HUES64 (cell line): ENCODE measurements at regions not wholly inside any gene's neighbourhood (a gene's known extent, or its start where the extent isn't known, plus 50 kb on each side); places are given as distances from the start of the nearest gene placed in this dataset.

Experiments used
- H3K27ac ChIP-seq: 2 replicates; pipeline ENCODE4 v1.7.0; 2013; ENCODE audit warnings: low read depth, low read length, inconsistent platforms
- H3K27me3 ChIP-seq: 2 replicates; pipeline ENCODE4 v1.6.1; 2013; ENCODE audit warnings: mild to moderate bottlenecking, low read length; ENCODE audit not compliant: insufficient read depth
- H3K36me3 ChIP-seq: 2 replicates; pipeline ENCODE4 v1.6.1; 2013; ENCODE audit warnings: mild to moderate bottlenecking, low read length; ENCODE audit not compliant: insufficient read depth
- H3K4me1 ChIP-seq: 2 replicates; pipeline ENCODE4 v1.6.1; 2013; ENCODE audit warnings: mild to moderate bottlenecking, low read length, moderate library complexity; ENCODE audit not compliant: insufficient read depth
- H3K4me3 ChIP-seq: 2 replicates; pipeline ENCODE4 v1.5.1; 2013; ENCODE audit warnings: mild to moderate bottlenecking, low read length, moderate library complexity
- H3K9ac ChIP-seq: 2 replicates; pipeline ENCODE4 v1.6.1; 2013; ENCODE audit warnings: mild to moderate bottlenecking, low read depth, low read length
- H3K9me3 ChIP-seq: 2 replicates; pipeline ENCODE4 v1.6.1; 2013; ENCODE audit warnings: low read depth, low read length; ENCODE audit not compliant: insufficient read depth
- WGBS: fragments of 150-250, 120-280 bp; methylation state at CpG from one replicate; pipeline ENCODE4 v1.1.7; 2013; ENCODE audit warnings: missing lambda C conversion rate; 5-methylcytosine and 5-hydroxymethylcytosine counted together

- Histone ChIP-seq H3K4me1 (peaks cover 4% of the 10 kb centered on the region; the same call in 1 of the 2 replicates), H3K9ac (no peak overlapping the region), H3K9me3 (peaks cover 9% of the 10 kb centered on the region; the same call in 1 of the 2 replicates), H3K36me3 (no peaks in the 10 kb centered on the region), H3K27ac (no peak overlapping the region), H3K4me3 (no peak overlapping the region), H3K27me3 (no peaks in the 10 kb centered on the region)
Observed at GRCh38 chr2:67217398-67217797, 179.7 kb upstream of the ETAA1 start.

GRCh38 chr2:67218056-67218455 lies 179.1 kb upstream of the ETAA1 start:
- Histone ChIP-seq H3K9me3 (peaks cover 9% of the 10 kb centered on the region; the same call in 1 of the 2 replicates), H3K9ac (no peak overlapping the region), H3K4me1 (peaks cover 4% of the 10 kb centered on the region; the same call in 1 of the 2 replicates), H3K27ac (peak overlapping the region; percentile 34; the same call in 1 of the 2 replicates), H3K36me3 (no peaks in the 10 kb centered on the region), H3K4me3 (no peak overlapping the region), H3K27me3 (no peaks in the 10 kb centered on the region)
- 74% methylated on average over 2 of the region's 2 CpGs for WGBS

DNA sequence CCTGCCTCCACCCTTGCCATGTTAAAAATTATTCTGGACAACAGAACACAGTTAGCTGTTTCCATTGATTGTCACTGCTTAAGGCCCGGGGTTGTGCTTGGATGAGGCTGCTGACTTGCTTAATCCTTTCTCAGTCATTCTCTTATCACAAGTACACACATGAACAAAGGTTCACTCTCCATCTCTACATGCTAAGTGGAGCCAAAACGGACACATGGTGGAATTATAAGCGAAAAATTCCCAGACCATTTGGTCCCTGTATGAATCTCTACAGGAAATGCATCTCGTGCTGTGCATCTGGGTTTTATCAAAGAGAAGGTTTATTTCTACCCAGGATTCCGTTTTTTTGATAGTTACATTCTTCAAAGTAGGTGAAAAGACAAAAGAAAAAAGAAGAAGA lies 177.5 kb upstream of the ETAA1 start:
- Histone ChIP-seq H3K9me3 (peaks cover 9% of the 10 kb centered on the region; the same call in 1 of the 2 replicates), H3K4me1 (peaks cover 4% of the 10 kb centered on the region; the same call in 1 of the 2 replicates), H3K9ac (no peak overlapping the region), H3K4me3 (no peak overlapping the region), H3K36me3 (no peaks in the 10 kb centered on the region), H3K27me3 (no peaks in the 10 kb centered on the region), H3K27ac (no peak overlapping the region)
- WGBS = 95% methylated on average over 5 of the region's 5 CpGs

DNA sequence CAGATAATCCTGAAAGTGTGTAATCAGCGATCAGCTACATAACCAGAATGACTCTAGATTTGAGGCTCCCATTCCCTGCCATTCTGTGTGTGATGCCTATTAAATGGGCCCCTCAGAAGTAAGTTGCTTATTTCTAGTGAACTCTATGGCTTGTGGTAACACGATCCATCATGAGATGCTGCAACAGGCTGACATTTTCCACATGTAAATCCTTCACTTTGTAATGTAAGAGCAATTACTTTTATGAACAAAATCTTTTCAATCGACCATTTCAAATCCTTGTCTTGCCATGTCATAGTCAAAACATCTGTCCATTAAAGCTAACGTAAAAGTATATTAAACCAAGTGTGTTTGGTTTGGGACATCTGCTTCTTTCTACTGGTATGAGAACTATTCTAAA lies 175.9 kb upstream of the ETAA1 start:
- Histone ChIP-seq H3K4me3 (no peak overlapping the region), H3K27me3 (no peaks in the 10 kb centered on the region), H3K9ac (no peak overlapping the region), H3K36me3 (no peaks in the 10 kb centered on the region), H3K27ac (no peak overlapping the region), H3K4me1 (no peaks in the 10 kb centered on the region), H3K9me3 (peaks cover 9% of the 10 kb centered on the region; the same call in 1 of the 2 replicates)
- 98% methylated on average over 2 of the region's 4 CpGs for WGBS

GRCh38 chr2:67225287-67225973 lies 171.7 kb upstream of the ETAA1 start:
- Histone ChIP-seq H3K4me1 (no peaks in the 10 kb centered on the region), H3K9ac (no peak overlapping the region), H3K27me3 (no peaks in the 10 kb centered on the region), H3K4me3 (no peak overlapping the region), H3K27ac (no peak overlapping the region), H3K36me3 (no peaks in the 10 kb centered on the region), H3K9me3 (no peaks in the 10 kb centered on the region)
- 99% methylated on average over 3 of the region's 4 CpGs for WGBS

DNA sequence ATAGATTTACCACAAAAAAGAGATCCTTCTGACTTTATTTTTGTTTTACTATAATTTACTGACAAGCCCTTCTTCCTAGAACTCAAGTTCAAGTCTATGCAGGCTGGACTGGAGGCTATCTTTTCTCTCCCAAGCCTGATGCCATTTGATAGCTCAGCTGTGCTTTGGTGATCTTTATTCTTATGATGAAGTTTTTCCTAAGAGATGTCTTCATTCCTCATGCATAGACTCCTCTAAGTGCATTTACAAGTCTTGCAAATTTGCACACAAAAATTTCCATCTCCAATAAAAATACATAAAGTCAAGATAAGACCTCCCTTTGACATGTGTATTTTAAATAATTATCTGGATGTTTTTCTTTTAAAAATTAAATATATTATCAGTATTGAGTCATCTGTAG lies 167.4 kb upstream of the ETAA1 start:
- no peaks in the 10 kb centered on the region for H3K27me3 ChIP-seq
- H3K4me1 ChIP-seq = no peaks in the 10 kb centered on the region
- no peak overlapping the region for H3K4me3 ChIP-seq
- H3K36me3 ChIP-seq = no peaks in the 10 kb centered on the region
- H3K27ac ChIP-seq = no peak overlapping the region
- no peaks in the 10 kb centered on the region for H3K9me3 ChIP-seq
- no peak overlapping the region for H3K9ac ChIP-seq

GRCh38 chr2:67232936-67233335 lies 164.2 kb upstream of the ETAA1 start:
- H3K36me3 ChIP-seq = no peaks in the 10 kb centered on the region
- no peaks in the 10 kb centered on the region for H3K4me1 ChIP-seq
- 91% methylated on average over 1 of the region's 1 CpG for WGBS
- no peaks in the 10 kb centered on the region for H3K27me3 ChIP-seq
- no peaks in the 10 kb centered on the region for H3K9me3 ChIP-seq
- no peak overlapping the region for H3K27ac ChIP-seq
- H3K4me3 ChIP-seq = no peak overlapping the region
- H3K9ac ChIP-seq = no peak overlapping the region

GRCh38 chr2:67234440-67234839 lies 162.7 kb upstream of the ETAA1 start:
- Histone ChIP-seq H3K36me3 (no peaks in the 10 kb centered on the region), H3K27me3 (no peaks in the 10 kb centered on the region), H3K9me3 (no peaks in the 10 kb centered on the region), H3K9ac (no peak overlapping the region), H3K4me1 (no peaks in the 10 kb centered on the region), H3K4me3 (no peak overlapping the region), H3K27ac (no peak overlapping the region)
- WGBS = 82% methylated on average over 3 of the region's 3 CpGs

GRCh38 chr2:67237288-67237687 lies 159.8 kb upstream of the ETAA1 start:
- WGBS = 93% methylated on average over 1 of the region's 2 CpGs
- Histone ChIP-seq H3K4me1 (no peaks in the 10 kb centered on the region; the same call in 1 of the 2 replicates), H3K27me3 (no peaks in the 10 kb centered on the region), H3K27ac (no peak overlapping the region), H3K36me3 (no peaks in the 10 kb centered on the region), H3K4me3 (no peak overlapping the region), H3K9me3 (no peaks in the 10 kb centered on the region), H3K9ac (no peak overlapping the region)

DNA sequence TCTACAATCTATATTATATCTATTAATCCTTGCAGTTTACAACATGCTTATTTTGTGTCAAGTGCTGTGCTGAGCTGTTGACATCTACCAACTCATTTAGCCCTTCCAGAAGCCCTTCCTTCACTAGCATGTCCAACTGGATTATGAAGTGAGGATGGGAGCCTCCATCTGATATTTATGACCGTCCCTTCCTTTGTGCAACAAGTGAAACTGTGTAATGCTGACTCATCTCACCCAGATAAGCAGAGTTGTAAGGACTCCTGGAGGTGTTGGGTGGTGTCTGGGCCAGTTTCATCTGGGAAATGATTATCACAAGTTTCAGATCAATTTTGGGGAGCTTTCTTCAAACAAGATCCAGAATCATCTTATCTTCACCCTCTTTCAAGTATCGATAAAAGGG lies 156.6 kb upstream of the ETAA1 start:
- no peaks in the 10 kb centered on the region for H3K36me3 ChIP-seq
- H3K27me3 ChIP-seq = no peaks in the 10 kb centered on the region
- no peaks in the 10 kb centered on the region; the same call in 1 of the 2 replicates for H3K4me1 ChIP-seq
- H3K9me3 ChIP-seq = no peaks in the 10 kb centered on the region
- no peak overlapping the region for H3K4me3 ChIP-seq
- no peak overlapping the region for H3K9ac ChIP-seq
- WGBS = 97% methylated on average over 2 of the region's 2 CpGs
- no peak overlapping the region for H3K27ac ChIP-seq

GRCh38 chr2:67241453-67241852 lies 155.7 kb upstream of the ETAA1 start:
- H3K9me3 ChIP-seq = no peaks in the 10 kb centered on the region
- 88% methylated on average over 1 of the region's 1 CpG for WGBS
- no peak overlapping the region for H3K4me3 ChIP-seq
- H3K36me3 ChIP-seq = no peaks in the 10 kb centered on the region
- H3K27ac ChIP-seq = no peak overlapping the region
- H3K4me1 ChIP-seq = no peaks in the 10 kb centered on the region; the same call in 1 of the 2 replicates
- H3K9ac ChIP-seq = no peak overlapping the region
- no peaks in the 10 kb centered on the region for H3K27me3 ChIP-seq

DNA sequence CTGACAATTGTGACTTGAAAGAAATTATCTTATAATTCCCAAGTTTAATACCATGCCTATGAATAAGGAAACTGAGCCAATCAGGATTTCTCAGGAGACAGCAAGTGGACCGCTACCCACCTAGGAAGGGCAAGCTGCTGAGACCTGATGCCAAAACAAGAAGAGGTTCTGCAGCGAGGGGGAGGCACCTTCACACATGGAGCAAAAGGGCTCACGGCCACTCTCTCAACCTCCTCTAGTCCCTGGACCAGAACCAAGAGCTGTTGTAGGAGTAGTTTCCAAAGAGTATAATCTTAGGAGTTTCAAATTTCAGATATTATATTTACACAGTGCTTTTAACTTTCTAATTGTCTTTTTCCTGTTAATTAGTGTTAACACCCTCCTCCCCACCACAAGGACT lies 154.7 kb upstream of the ETAA1 start:
- Histone ChIP-seq H3K27me3 (no peaks in the 10 kb centered on the region), H3K27ac (no peak overlapping the region), H3K4me1 (no peaks in the 10 kb centered on the region; the same call in 1 of the 2 replicates), H3K9ac (no peak overlapping the region), H3K9me3 (no peaks in the 10 kb centered on the region), H3K4me3 (no peak overlapping the region), H3K36me3 (no peaks in the 10 kb centered on the region)
- 100% methylated on average over 2 of the region's 3 CpGs for WGBS
